Neural cell (in vitro differentiated cells): ENCODE measurements at regions not wholly inside any gene's neighbourhood (a gene's known extent, or its start where the extent isn't known, plus 50 kb on each side); places are given as distances from the start of the nearest gene placed in this dataset.

Experiments
- H2AFZ ChIP-seq: fragments of 200-600, 300-800 bp; sonication (generic), shearing (Covaris generic); 2 replicates; pipeline ENCODE4 v1.6.0; 2014; ENCODE audit warnings: low read depth, mild to moderate bottlenecking, antibody characterized with exemption, low read length, moderate library complexity
- H3F3A ChIP-seq: fragments of 200-600 bp; shearing (Covaris generic); 2 replicates; pipeline ENCODE4 v1.6.1; 2016; ENCODE audit warnings: mild to moderate bottlenecking, moderate library complexity, mixed read lengths, antibody characterized with exemption, low read length; ENCODE audit not compliant: insufficient read depth, poor library complexity, severe bottlenecking
- H3K27ac ChIP-seq: fragments of 200-600, 300-800 bp; sonication (generic), shearing (Covaris generic); 2 replicates; pipeline ENCODE4 v1.5.1; 2014; ENCODE audit warnings: mild to moderate bottlenecking, low read length, moderate library complexity
- H3K27me3 ChIP-seq: fragments of 300-800, 200-600 bp; sonication (generic), shearing (Covaris generic); 2 replicates; pipeline ENCODE4 v1.6.0; 2014; ENCODE audit warnings: mild to moderate bottlenecking, low read depth, low read length, moderate library complexity; ENCODE audit not compliant: insufficient read depth
- H3K36me3 ChIP-seq: fragments of 300-800, 200-600 bp; sonication (generic), shearing (Covaris generic); 2 replicates; pipeline ENCODE4 v1.5.1; 2014; ENCODE audit warnings: mild to moderate bottlenecking, antibody characterized with exemption, low read length, moderate library complexity; ENCODE audit not compliant: insufficient read depth
- H3K4me2 ChIP-seq: fragments of 300-800, 200-600 bp; sonication (generic), shearing (Covaris generic); 2 replicates; pipeline ENCODE4 v1.6.0; 2014; ENCODE audit warnings: mild to moderate bottlenecking, low read length
- H3K4me3 ChIP-seq: fragments of 300-800, 200-600 bp; sonication (generic), shearing (Covaris generic); 2 replicates; pipeline ENCODE4 v1.5.1; 2014; ENCODE audit warnings: mild to moderate bottlenecking, low read length, moderate library complexity
- H3K79me2 ChIP-seq: fragments of 200-600 bp; shearing (Covaris generic); replicated peaks from 2 replicates; pipeline ENCODE4 v1.6.0; 2014; ENCODE audit warnings: mild to moderate bottlenecking, low read length, moderate library complexity; ENCODE audit not compliant: insufficient read depth
- H3K9ac ChIP-seq: fragments of 300-800, 200-600 bp; sonication (generic), shearing (Covaris generic); 2 replicates; pipeline ENCODE4 v1.6.1; 2016; ENCODE audit warnings: mild to moderate bottlenecking, low read length, mixed read lengths
- H3K9me2 ChIP-seq: fragments of 200-600 bp; shearing (Covaris generic); 2 replicates; pipeline ENCODE4 v1.6.1; 2016; ENCODE audit warnings: mild to moderate bottlenecking, low read length, mixed read lengths; ENCODE audit not compliant: insufficient read depth
- H3K9me3 ChIP-seq: fragments of 200-600, 300-800 bp; sonication (generic), shearing (Covaris generic); 2 replicates; pipeline ENCODE4 v1.6.1; 2016; ENCODE audit warnings: mild to moderate bottlenecking, mixed run types, low read length, moderate library complexity, mixed read lengths
- H4K20me1 ChIP-seq: fragments of 200-600 bp; shearing (Covaris generic); 2 replicates; pipeline ENCODE4 v1.6.1; 2016; ENCODE audit warnings: mild to moderate bottlenecking, mixed run types; ENCODE audit not compliant: insufficient read depth
- EP300 ChIP-seq: fragments of 450-650 bp; conservative IDR thresholded peaks from 2 replicates; pipeline ENCODE4 v1.6.1; 2014; ENCODE audit warnings: antibody characterized with exemption, mild to moderate bottlenecking, moderate library complexity; ENCODE audit not compliant: poor library complexity, severe bottlenecking
- EZH2 ChIP-seq: fragments of 200-600, 300-800 bp; shearing (Covaris generic), sonication (generic); IDR thresholded peaks from 2 replicates; pipeline ENCODE4 v1.6.1; 2014; ENCODE audit warnings: antibody characterized with exemption, low read length, borderline replicate concordance, mild to moderate bottlenecking; ENCODE audit not compliant: insufficient read depth, poor library complexity, severe bottlenecking
- MXI1 ChIP-seq: fragments of 450-650 bp; conservative IDR thresholded peaks from 2 replicates; pipeline ENCODE4 v1.6.1; 2014; ENCODE audit warnings: antibody characterized with exemption, mild to moderate bottlenecking; ENCODE audit not compliant: poor library complexity, severe bottlenecking
- POLR2AphosphoS5 ChIP-seq: IDR thresholded peaks from 2 replicates; pipeline ENCODE4 v1.6.1; 2012
- RAD21 ChIP-seq: fragments of 450-650 bp; conservative IDR thresholded peaks from 2 replicates; pipeline ENCODE4 v1.6.1; 2014; ENCODE audit warnings: antibody characterized with exemption, mild to moderate bottlenecking, moderate library complexity
- SMC3 ChIP-seq: fragments of 450-650 bp; conservative IDR thresholded peaks from 2 replicates; pipeline ENCODE4 v1.6.1; 2014; ENCODE audit warnings: antibody characterized with exemption, mild to moderate bottlenecking, moderate library complexity; ENCODE audit not compliant: poor library complexity
- TAF1 ChIP-seq: IDR thresholded peaks from 2 replicates; pipeline ENCODE4 v1.6.1; 2012; ENCODE audit warnings: low read depth
- TF ChIP-seq, protein P1 (sequence below): fragments of 450-650 bp; IDR thresholded peaks from 2 replicates; pipeline ENCODE4 v1.5.1; 2014; ENCODE audit warnings: antibody characterized with exemption, mild to moderate bottlenecking, moderate library complexity; ENCODE audit not compliant: poor library complexity, severe bottlenecking
- TF ChIP-seq, protein P2 (sequence below): IDR thresholded peaks from 2 replicates; pipeline ENCODE4 v1.6.1; 2012; ENCODE audit warnings: borderline replicate concordance

DNA sequence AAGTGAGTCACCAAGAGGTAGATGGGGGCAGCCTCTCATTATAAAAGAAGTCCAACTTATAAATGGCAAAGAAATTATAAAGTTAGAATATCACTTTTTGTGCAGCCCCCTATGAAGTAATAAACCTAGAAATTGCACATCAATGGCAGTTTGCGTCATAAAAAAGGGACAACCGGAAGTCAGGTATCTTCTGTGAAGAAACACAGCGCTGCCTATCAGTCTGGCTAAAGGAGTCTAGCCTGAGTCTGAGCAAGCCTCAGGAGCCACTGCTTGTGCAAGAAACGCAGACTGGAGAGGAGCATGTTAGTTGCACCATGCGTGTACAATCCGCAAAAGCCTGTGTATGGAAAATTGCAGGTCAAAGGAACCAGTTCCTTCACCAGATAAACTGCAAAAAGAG, 178.4 kb downstream of the ARRDC4 start:
- TF ChIP-seq TAF1 (no peak), MXI1 (no peak), EZH2 (no peak), RAD21 (no peak), POLR2AphosphoS5 (no peak), EP300 (no peak), SMC3 (no peak)
- TF ChIP-seq, protein P1, sequence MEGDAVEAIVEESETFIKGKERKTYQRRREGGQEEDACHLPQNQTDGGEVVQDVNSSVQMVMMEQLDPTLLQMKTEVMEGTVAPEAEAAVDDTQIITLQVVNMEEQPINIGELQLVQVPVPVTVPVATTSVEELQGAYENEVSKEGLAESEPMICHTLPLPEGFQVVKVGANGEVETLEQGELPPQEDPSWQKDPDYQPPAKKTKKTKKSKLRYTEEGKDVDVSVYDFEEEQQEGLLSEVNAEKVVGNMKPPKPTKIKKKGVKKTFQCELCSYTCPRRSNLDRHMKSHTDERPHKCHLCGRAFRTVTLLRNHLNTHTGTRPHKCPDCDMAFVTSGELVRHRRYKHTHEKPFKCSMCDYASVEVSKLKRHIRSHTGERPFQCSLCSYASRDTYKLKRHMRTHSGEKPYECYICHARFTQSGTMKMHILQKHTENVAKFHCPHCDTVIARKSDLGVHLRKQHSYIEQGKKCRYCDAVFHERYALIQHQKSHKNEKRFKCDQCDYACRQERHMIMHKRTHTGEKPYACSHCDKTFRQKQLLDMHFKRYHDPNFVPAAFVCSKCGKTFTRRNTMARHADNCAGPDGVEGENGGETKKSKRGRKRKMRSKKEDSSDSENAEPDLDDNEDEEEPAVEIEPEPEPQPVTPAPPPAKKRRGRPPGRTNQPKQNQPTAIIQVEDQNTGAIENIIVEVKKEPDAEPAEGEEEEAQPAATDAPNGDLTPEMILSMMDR: no peak
- TF ChIP-seq, protein P2, sequence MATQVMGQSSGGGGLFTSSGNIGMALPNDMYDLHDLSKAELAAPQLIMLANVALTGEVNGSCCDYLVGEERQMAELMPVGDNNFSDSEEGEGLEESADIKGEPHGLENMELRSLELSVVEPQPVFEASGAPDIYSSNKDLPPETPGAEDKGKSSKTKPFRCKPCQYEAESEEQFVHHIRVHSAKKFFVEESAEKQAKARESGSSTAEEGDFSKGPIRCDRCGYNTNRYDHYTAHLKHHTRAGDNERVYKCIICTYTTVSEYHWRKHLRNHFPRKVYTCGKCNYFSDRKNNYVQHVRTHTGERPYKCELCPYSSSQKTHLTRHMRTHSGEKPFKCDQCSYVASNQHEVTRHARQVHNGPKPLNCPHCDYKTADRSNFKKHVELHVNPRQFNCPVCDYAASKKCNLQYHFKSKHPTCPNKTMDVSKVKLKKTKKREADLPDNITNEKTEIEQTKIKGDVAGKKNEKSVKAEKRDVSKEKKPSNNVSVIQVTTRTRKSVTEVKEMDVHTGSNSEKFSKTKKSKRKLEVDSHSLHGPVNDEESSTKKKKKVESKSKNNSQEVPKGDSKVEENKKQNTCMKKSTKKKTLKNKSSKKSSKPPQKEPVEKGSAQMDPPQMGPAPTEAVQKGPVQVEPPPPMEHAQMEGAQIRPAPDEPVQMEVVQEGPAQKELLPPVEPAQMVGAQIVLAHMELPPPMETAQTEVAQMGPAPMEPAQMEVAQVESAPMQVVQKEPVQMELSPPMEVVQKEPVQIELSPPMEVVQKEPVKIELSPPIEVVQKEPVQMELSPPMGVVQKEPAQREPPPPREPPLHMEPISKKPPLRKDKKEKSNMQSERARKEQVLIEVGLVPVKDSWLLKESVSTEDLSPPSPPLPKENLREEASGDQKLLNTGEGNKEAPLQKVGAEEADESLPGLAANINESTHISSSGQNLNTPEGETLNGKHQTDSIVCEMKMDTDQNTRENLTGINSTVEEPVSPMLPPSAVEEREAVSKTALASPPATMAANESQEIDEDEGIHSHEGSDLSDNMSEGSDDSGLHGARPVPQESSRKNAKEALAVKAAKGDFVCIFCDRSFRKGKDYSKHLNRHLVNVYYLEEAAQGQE: no peak
- H3K36me3 ChIP-seq: no peaks in the 10 kb centered on the region
- no peak overlapping the region for H3K4me3 ChIP-seq
- H3F3A ChIP-seq: no peaks in the 10 kb centered on the region
- no peak overlapping the region for H2AFZ ChIP-seq
- no peak overlapping the region for H3K4me2 ChIP-seq
- no peak overlapping the region for H3K27ac ChIP-seq
- H3K9me3 ChIP-seq: no peaks in the 10 kb centered on the region
- no peaks in the 10 kb centered on the region for H4K20me1 ChIP-seq
- no peak overlapping the region for H3K9ac ChIP-seq
- H3K27me3 ChIP-seq: no peaks in the 10 kb centered on the region
- no peaks in the 10 kb centered on the region for H3K79me2 ChIP-seq
- H3K9me2 ChIP-seq: no peaks in the 10 kb centered on the region

DNA sequence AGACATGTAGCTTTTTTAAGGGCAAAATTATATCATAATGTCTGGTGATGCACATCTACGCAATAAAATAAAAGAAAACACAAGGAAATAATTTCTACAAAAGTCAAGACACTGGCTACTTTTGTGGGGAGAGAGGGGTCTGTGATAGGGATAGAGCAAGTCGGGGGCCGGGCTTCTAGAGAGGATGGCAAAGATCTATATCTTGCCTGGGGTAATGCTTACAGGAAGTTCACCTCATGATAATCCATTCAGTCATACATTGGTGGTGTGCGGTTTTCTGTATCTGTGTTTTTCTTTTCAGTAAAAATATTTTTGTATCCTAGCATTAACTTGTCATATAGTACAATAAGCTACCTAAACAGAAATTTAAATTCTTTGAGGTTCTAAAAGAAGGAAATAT, 178.8 kb downstream of the ARRDC4 start:
- Histone ChIP-seq H4K20me1 (no peaks in the 10 kb centered on the region), H3K79me2 (no peaks in the 10 kb centered on the region), H3K9me3 (no peaks in the 10 kb centered on the region), H3F3A (no peaks in the 10 kb centered on the region), H3K9me2 (no peaks in the 10 kb centered on the region), H3K27me3 (no peaks in the 10 kb centered on the region), H3K36me3 (no peaks in the 10 kb centered on the region), H3K27ac (no peak overlapping the region), H3K4me2 (no peak overlapping the region), H2AFZ (no peak overlapping the region), H3K9ac (no peak overlapping the region), H3K4me3 (no peak overlapping the region)
- TF ChIP-seq, protein P2: no peak
- TF ChIP-seq POLR2AphosphoS5: no peak
- TF ChIP-seq RAD21: no peak
- no peak for TF ChIP-seq EP300
- TF ChIP-seq SMC3: no peak
- TF ChIP-seq, protein P1: no peak
- no peak for TF ChIP-seq EZH2
